A549 (cell line): ENCODE measurements at regions not wholly inside any gene's neighbourhood (a gene's known extent, or its start where the extent isn't known, plus 50 kb on each side); places are given as distances from the start of the nearest gene placed in this dataset.

Experiments used
- ATAC-seq, 2 experiments: fragments of 200-7000 bp in 1 of 2; fragments of >200 bp in 1 of 2; cut with Nextera tagmentation in 1 of 2; cut with Tn5 transposase in 1 of 2; 3 replicates each; pipeline versions ENCODE4 v1.8.0 to v1.9.1; 2018 to 2020; ENCODE audit warnings: mild to moderate bottlenecking in 1 of 2, moderate library complexity in 1 of 2
- CTCF ChIA-PET: fragments of 300-600 bp; sonication (Branson Sonifier 250); formaldehyde crosslinking; extraction: SDS; loops from one replicate; lab custom pipeline; 2021; ENCODE audit warnings: antibody characterized with exemption, inconsistent platforms; lab: Yijun Ruan, JAX
- POLR2A ChIA-PET: fragments of 350-600 bp; formaldehyde crosslinking; extraction: SDS; loops from one replicate; lab custom pipeline; 2021; ENCODE audit warnings: antibody characterized with exemption, inconsistent platforms; lab: Yijun Ruan, JAX
- DNase-seq, 2 experiments: peaks; one replicate each; pipeline versions ENCODE4 v3.0.0 to v3.0.0-alpha.2; 2011 to 2016; ENCODE audit warnings: low read depth in 1 of 2, low spot score in 1 of 2
- FAIRE-seq: peaks from 2 replicates; lab custom pipeline; 2011; peaks lifted over from hg19 to GRCh38; lab: Jason Lieb, UNC
- H3K27ac ChIP-seq, 2 experiments: fragments of >200 bp; sonication (Bioruptor Twin); formaldehyde crosslinking; 3 replicates each; pipeline ENCODE4 v1.5.1; 2016 to 2017
- H3K4me1 ChIP-seq: fragments of >200 bp; sonication (Bioruptor Twin); formaldehyde crosslinking; 3 replicates; pipeline ENCODE4 v1.6.1; 2016
- H3K4me2 ChIP-seq: fragments of >200 bp; sonication (Bioruptor Twin); formaldehyde crosslinking; 3 replicates; pipeline ENCODE4 v1.6.1; 2016
- H3K4me3 ChIP-seq: fragments of >200 bp; sonication (Bioruptor Twin); formaldehyde crosslinking; 3 replicates; pipeline ENCODE4 v1.5.1; 2016
- H3K9me3 ChIP-seq: fragments of >200 bp; sonication (Bioruptor Twin); formaldehyde crosslinking; 3 replicates; pipeline ENCODE4 v1.6.1; 2016
- CBX2 ChIP-seq: fragments of 200-600 bp; sonication (generic); IDR thresholded peaks from 2 replicates; pipeline ENCODE4 v1.6.1; 2016; ENCODE audit warnings: low read depth, mild to moderate bottlenecking, borderline replicate concordance
- EHF ChIP-seq: fragments of 250-450 bp; sonication (Bioruptor Pico); IDR thresholded peaks from 2 replicates; pipeline ENCODE4 v1.5.0; 2020; ENCODE audit warnings: mild to moderate bottlenecking
- FOSL2 ChIP-seq, 2 experiments: fragments of 450-650 bp in 1 of 2; fragments of >200 bp in 1 of 2; sonication (Bioruptor Twin) in 1 of 2; formaldehyde crosslinking; IDR thresholded peaks; 2 replicates each; pipeline versions ENCODE4 v1.5.0 to v1.6.1; 2016 to 2020; ENCODE audit warnings: mild to moderate bottlenecking in 1 of 2, moderate library complexity in 1 of 2
- FOXS1 ChIP-seq: fragments of 250-450 bp; sonication (Bioruptor Pico); IDR thresholded peaks from 2 replicates; pipeline ENCODE4 v1.5.0; 2020; ENCODE audit warnings: mild to moderate bottlenecking, moderate library complexity
- GATA3 ChIP-seq: IDR thresholded peaks from 2 replicates; pipeline ENCODE4 v1.6.1; 2012; ENCODE audit warnings: borderline replicate concordance
- HDAC2 ChIP-seq: fragments of 200-600 bp; sonication (generic); IDR thresholded peaks from 2 replicates; pipeline ENCODE4 v1.6.1; 2016
- HOXB13 ChIP-seq: fragments of 250-450 bp; sonication (Bioruptor Pico); IDR thresholded peaks from 2 replicates; pipeline ENCODE4 v1.5.0; 2020; ENCODE audit warnings: low read depth, mild to moderate bottlenecking, moderate library complexity
- HOXB5 ChIP-seq: fragments of 250-450 bp; sonication (Bioruptor Pico); IDR thresholded peaks from 2 replicates; pipeline ENCODE4 v1.5.0; 2020; ENCODE audit warnings: mild to moderate bottlenecking, moderate library complexity
- JUN ChIP-seq, 2 experiments: fragments of >200 bp; sonication (Bioruptor Twin); formaldehyde crosslinking; IDR thresholded peaks; 2 replicates in 1 of 2; 3 replicates in 1 of 2; pipeline ENCODE4 v1.6.1; 2016 to 2017
- JUNB ChIP-seq: fragments of >200 bp; sonication (Bioruptor Twin); formaldehyde crosslinking; IDR thresholded peaks from 2 replicates; pipeline ENCODE4 v1.6.1; 2016
- MAFK ChIP-seq: fragments of 450-650 bp; IDR thresholded peaks from 2 replicates; pipeline ENCODE4 v1.6.1; 2014; ENCODE audit not compliant: partially characterized antibody
- MYC ChIP-seq: IDR thresholded peaks from 2 replicates; pipeline ENCODE4 v1.6.1; 2012; ENCODE audit warnings: mild to moderate bottlenecking, inconsistent platforms, low read length, improper control_type of control experiment, borderline replicate concordance
- NPAS2 ChIP-seq: fragments of 250-450 bp; sonication (Bioruptor Pico); IDR thresholded peaks from 2 replicates; pipeline ENCODE4 v1.8.0; 2022; ENCODE audit warnings: mild to moderate bottlenecking, moderate library complexity, borderline replicate concordance
- POLR2A ChIP-seq: IDR thresholded peaks from 2 replicates; pipeline ENCODE4 v1.6.1; 2012; ENCODE audit warnings: mild to moderate bottlenecking, low read length
- RARB ChIP-seq: fragments of 250-450 bp; sonication (Bioruptor Pico); IDR thresholded peaks from 2 replicates; pipeline ENCODE4 v1.8.0; 2021; ENCODE audit warnings: mild to moderate bottlenecking, moderate library complexity
- SMC3 ChIP-seq: fragments of >200 bp; sonication (Bioruptor Twin); formaldehyde crosslinking; IDR thresholded peaks from 3 replicates; pipeline ENCODE4 v1.6.1; 2018; ENCODE audit warnings: inconsistent platforms
- TP53 ChIP-seq: fragments of 250-450 bp; sonication (Bioruptor Pico); IDR thresholded peaks from 2 replicates; pipeline ENCODE4 v1.5.0; 2021; ENCODE audit warnings: mild to moderate bottlenecking, moderate library complexity
- ZFP36 ChIP-seq: fragments of 450-650 bp; IDR thresholded peaks from 2 replicates; pipeline ENCODE4 v1.6.1; 2014; ENCODE audit warnings: borderline replicate concordance; ENCODE audit not compliant: partially characterized antibody
- ZSCAN20 ChIP-seq: fragments of 250-450 bp; sonication (Bioruptor Pico); IDR thresholded peaks from 2 replicates; pipeline ENCODE4 v1.8.0; 2022; ENCODE audit warnings: mild to moderate bottlenecking, moderate library complexity
- WGBS: methylation state at CpG from one replicate; pipeline ENCODE4 v1.1.6; 2017; ENCODE audit errors: missing lambda C conversion rate; 5-methylcytosine and 5-hydroxymethylcytosine counted together
- TF ChIP-seq, protein P1 (sequence below): IDR thresholded peaks from 2 replicates; pipeline ENCODE4 v1.6.1; 2012; ENCODE audit warnings: low read depth, borderline replicate concordance
- TF ChIP-seq, protein P2 (sequence below): fragments of >200 bp; sonication (Bioruptor Twin); formaldehyde crosslinking; IDR thresholded peaks from 3 replicates; pipeline ENCODE4 v1.5.1; 2016
- TF ChIP-seq, protein P3 (sequence below): fragments of 200-600 bp; sonication (generic); IDR thresholded peaks from 2 replicates; pipeline ENCODE4 v1.6.1; 2016; ENCODE audit warnings: antibody characterized with exemption, mild to moderate bottlenecking, moderate library complexity
- TF ChIP-seq, protein P4 (sequence below): fragments of 150-350 bp; IDR thresholded peaks from 2 replicates; pipeline ENCODE4 v1.6.1; 2014; ENCODE audit warnings: low read depth, mild to moderate bottlenecking, low read length

GRCh38 chr7:14065286-14065685, 75.8 kb upstream of the ETV1 start:
- no peak for FAIRE-seq
- CTCF ChIA-PET = no interaction called here
- no peak for DNase-seq
- POLR2A ChIA-PET = no interaction called here
- no peak overlapping the region for H3K27ac ChIP-seq
- WGBS = 65% methylated on average over 5 of the region's 5 CpGs
- TF ChIP-seq MYC = no peak
- TF ChIP-seq, protein P1, sequence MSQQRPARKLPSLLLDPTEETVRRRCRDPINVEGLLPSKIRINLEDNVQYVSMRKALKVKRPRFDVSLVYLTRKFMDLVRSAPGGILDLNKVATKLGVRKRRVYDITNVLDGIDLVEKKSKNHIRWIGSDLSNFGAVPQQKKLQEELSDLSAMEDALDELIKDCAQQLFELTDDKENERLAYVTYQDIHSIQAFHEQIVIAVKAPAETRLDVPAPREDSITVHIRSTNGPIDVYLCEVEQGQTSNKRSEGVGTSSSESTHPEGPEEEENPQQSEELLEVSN = no peak
- no peak for TF ChIP-seq FOXS1 (CRISPR knock-in tag)
- TF ChIP-seq RARB (CRISPR knock-in tag) = no peak
- no peak for TF ChIP-seq JUN (IDR thresholded peaks at IDR 0.05)
- no peak overlapping the region for H3K4me2 ChIP-seq
- ATAC-seq = no peak
- H3K4me3 ChIP-seq = no peak overlapping the region
- no peaks in the 10 kb centered on the region for H3K9me3 ChIP-seq
- no peaks in the 10 kb centered on the region for H3K4me1 ChIP-seq

- Histone ChIP-seq H3K9me3 (no peaks in the 10 kb centered on the region; the same call in 2 of the 3 replicates), H3K4me3 (no peak overlapping the region), H3K4me1 (no peaks in the 10 kb centered on the region), H3K27ac (no peak overlapping the region), H3K4me2 (no peak overlapping the region)
- WGBS = 47% methylated on average over 4 of the region's 4 CpGs
- ATAC-seq (no peak), DNase-seq (no peak), FAIRE-seq (no peak)
- ChIA-PET CTCF (no interaction called here), POLR2A (no interaction called here)
- TF ChIP-seq TP53 (CRISPR knock-in tag) = no peak
- no peak for TF ChIP-seq FOSL2 (IDR thresholded peaks at IDR 0.05)
- TF ChIP-seq FOSL2 (CRISPR knock-in tag; IDR thresholded peaks at IDR 0.05) = no peak
- TF ChIP-seq NPAS2 (CRISPR knock-in tag) = no peak
- no peak for TF ChIP-seq HDAC2
- TF ChIP-seq, protein P2, sequence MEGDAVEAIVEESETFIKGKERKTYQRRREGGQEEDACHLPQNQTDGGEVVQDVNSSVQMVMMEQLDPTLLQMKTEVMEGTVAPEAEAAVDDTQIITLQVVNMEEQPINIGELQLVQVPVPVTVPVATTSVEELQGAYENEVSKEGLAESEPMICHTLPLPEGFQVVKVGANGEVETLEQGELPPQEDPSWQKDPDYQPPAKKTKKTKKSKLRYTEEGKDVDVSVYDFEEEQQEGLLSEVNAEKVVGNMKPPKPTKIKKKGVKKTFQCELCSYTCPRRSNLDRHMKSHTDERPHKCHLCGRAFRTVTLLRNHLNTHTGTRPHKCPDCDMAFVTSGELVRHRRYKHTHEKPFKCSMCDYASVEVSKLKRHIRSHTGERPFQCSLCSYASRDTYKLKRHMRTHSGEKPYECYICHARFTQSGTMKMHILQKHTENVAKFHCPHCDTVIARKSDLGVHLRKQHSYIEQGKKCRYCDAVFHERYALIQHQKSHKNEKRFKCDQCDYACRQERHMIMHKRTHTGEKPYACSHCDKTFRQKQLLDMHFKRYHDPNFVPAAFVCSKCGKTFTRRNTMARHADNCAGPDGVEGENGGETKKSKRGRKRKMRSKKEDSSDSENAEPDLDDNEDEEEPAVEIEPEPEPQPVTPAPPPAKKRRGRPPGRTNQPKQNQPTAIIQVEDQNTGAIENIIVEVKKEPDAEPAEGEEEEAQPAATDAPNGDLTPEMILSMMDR = no peak
- TF ChIP-seq CBX2 = no peak
- no peak for TF ChIP-seq ZFP36
- TF ChIP-seq SMC3 = no peak
- TF ChIP-seq, protein P3, sequence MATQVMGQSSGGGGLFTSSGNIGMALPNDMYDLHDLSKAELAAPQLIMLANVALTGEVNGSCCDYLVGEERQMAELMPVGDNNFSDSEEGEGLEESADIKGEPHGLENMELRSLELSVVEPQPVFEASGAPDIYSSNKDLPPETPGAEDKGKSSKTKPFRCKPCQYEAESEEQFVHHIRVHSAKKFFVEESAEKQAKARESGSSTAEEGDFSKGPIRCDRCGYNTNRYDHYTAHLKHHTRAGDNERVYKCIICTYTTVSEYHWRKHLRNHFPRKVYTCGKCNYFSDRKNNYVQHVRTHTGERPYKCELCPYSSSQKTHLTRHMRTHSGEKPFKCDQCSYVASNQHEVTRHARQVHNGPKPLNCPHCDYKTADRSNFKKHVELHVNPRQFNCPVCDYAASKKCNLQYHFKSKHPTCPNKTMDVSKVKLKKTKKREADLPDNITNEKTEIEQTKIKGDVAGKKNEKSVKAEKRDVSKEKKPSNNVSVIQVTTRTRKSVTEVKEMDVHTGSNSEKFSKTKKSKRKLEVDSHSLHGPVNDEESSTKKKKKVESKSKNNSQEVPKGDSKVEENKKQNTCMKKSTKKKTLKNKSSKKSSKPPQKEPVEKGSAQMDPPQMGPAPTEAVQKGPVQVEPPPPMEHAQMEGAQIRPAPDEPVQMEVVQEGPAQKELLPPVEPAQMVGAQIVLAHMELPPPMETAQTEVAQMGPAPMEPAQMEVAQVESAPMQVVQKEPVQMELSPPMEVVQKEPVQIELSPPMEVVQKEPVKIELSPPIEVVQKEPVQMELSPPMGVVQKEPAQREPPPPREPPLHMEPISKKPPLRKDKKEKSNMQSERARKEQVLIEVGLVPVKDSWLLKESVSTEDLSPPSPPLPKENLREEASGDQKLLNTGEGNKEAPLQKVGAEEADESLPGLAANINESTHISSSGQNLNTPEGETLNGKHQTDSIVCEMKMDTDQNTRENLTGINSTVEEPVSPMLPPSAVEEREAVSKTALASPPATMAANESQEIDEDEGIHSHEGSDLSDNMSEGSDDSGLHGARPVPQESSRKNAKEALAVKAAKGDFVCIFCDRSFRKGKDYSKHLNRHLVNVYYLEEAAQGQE = no peak
- TF ChIP-seq MYC = no peak
- TF ChIP-seq POLR2A = no peak
- no peak for TF ChIP-seq HOXB5 (CRISPR knock-in tag)
- TF ChIP-seq, protein P1 = no peak
- no peak for TF ChIP-seq JUNB
- no peak for TF ChIP-seq HOXB13 (CRISPR knock-in tag)
- TF ChIP-seq GATA3 = no peak
- TF ChIP-seq MAFK = no peak
- TF ChIP-seq, protein P4, sequence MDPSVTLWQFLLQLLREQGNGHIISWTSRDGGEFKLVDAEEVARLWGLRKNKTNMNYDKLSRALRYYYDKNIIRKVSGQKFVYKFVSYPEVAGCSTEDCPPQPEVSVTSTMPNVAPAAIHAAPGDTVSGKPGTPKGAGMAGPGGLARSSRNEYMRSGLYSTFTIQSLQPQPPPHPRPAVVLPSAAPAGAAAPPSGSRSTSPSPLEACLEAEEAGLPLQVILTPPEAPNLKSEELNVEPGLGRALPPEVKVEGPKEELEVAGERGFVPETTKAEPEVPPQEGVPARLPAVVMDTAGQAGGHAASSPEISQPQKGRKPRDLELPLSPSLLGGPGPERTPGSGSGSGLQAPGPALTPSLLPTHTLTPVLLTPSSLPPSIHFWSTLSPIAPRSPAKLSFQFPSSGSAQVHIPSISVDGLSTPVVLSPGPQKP = no peak
- no peak for TF ChIP-seq ZSCAN20 (CRISPR knock-in tag)
- TF ChIP-seq EHF (CRISPR knock-in tag) = no peak
Observed at GRCh38 chr7:14055813-14056212, 66.3 kb upstream of the ETV1 start.
